WTC11 (cell line): ENCODE measurements at regions not wholly inside any gene's neighbourhood (a gene's known extent, or its start where the extent isn't known, plus 50 kb on each side); places are given as distances from the start of the nearest gene placed in this dataset.

Source experiments
- ATAC-seq: fragments of 200-7000 bp; cut with Tn5 transposase; 2 replicates; pipeline ENCODE4 v1.10.0; 2021; ENCODE audit warnings: mild to moderate bottlenecking, moderate library complexity
- CTCF ChIA-PET: fragments of 300-600 bp; sonication (Branson Sonifier 250); formaldehyde crosslinking; loops from one replicate; lab custom pipeline; 2021; ENCODE audit warnings: antibody characterized with exemption; lab: Charles Lee
- POLR2A ChIA-PET: fragments of 350-600 bp; sonication (Branson Sonifier 250); formaldehyde crosslinking; loops from one replicate; lab custom pipeline; 2021; ENCODE audit warnings: antibody characterized with exemption; lab: Charles Lee
- DNase-seq: peaks from one replicate; pipeline ENCODE4 v3.0.0; 2021; ENCODE audit warnings: low spot score
- H3K27ac Mint-ChIP-seq: 2 replicates; pipeline ENCODE4 v1.8.0; 2021; ENCODE audit warnings: mixed read lengths
- H3K27me3 Mint-ChIP-seq: 2 replicates; pipeline ENCODE4 v1.8.0; 2021; ENCODE audit warnings: low read depth, mild to moderate bottlenecking, moderate library complexity, mixed read lengths
- H3K36me3 Mint-ChIP-seq: 2 replicates; pipeline ENCODE4 v1.8.0; 2021; ENCODE audit warnings: mixed read lengths
- H3K4me1 Mint-ChIP-seq: 2 replicates; pipeline ENCODE4 v1.8.0; 2022; ENCODE audit warnings: mixed read lengths
- H3K4me3 Mint-ChIP-seq: 2 replicates; pipeline ENCODE4 v1.8.0; 2021; ENCODE audit warnings: mild to moderate bottlenecking, moderate library complexity, mixed read lengths
- H3K9me3 Mint-ChIP-seq: 2 replicates; pipeline ENCODE4 v1.8.0; 2021; ENCODE audit warnings: mixed read lengths
- AR ChIP-seq: fragments of 250-450 bp; sonication (Bioruptor Pico); IDR thresholded peaks from 2 replicates; pipeline ENCODE4 v1.9.0; 2021; ENCODE audit warnings: mild to moderate bottlenecking
- CREB1 ChIP-seq: sonication (generic); formaldehyde crosslinking; IDR thresholded peaks from 2 replicates; pipeline ENCODE4 v1.8.0; 2023; ENCODE audit warnings: mild to moderate bottlenecking, missing genetic modification reagents
- CREM ChIP-seq: sonication (generic); formaldehyde crosslinking; IDR thresholded peaks from 2 replicates; pipeline ENCODE4 v1.8.1; 2022; ENCODE audit warnings: mild to moderate bottlenecking, missing genetic modification reagents, moderate library complexity
- FOXP1 ChIP-seq: sonication (generic); formaldehyde crosslinking; IDR thresholded peaks from 2 replicates; pipeline ENCODE4 v1.8.0; 2022; ENCODE audit warnings: missing genetic modification reagents, mild to moderate bottlenecking, moderate library complexity, borderline replicate concordance
- GRHL2 ChIP-seq: fragments of 250-450 bp; sonication (Bioruptor Pico); IDR thresholded peaks from 2 replicates; pipeline ENCODE4 v1.8.0; 2022; ENCODE audit warnings: mild to moderate bottlenecking, moderate library complexity; ENCODE audit not compliant: insufficient replicate concordance, severe bottlenecking
- KAT7 ChIP-seq: sonication (generic); formaldehyde crosslinking; IDR thresholded peaks from 2 replicates; pipeline ENCODE4 v1.8.1; 2023; ENCODE audit warnings: missing genetic modification reagents, mild to moderate bottlenecking, borderline replicate concordance
- OVOL2 ChIP-seq: fragments of 250-450 bp; sonication (Bioruptor Pico); IDR thresholded peaks from 2 replicates; pipeline ENCODE4 v1.9.0; 2021; ENCODE audit warnings: mild to moderate bottlenecking, borderline replicate concordance
- TEAD1 ChIP-seq: sonication (generic); formaldehyde crosslinking; IDR thresholded peaks from 2 replicates; pipeline ENCODE4 v1.8.0; 2022; ENCODE audit warnings: mild to moderate bottlenecking, missing genetic modification reagents
- ZBTB43 ChIP-seq: sonication (generic); formaldehyde crosslinking; IDR thresholded peaks from 2 replicates; pipeline ENCODE4 v1.8.1; 2023; ENCODE audit warnings: mild to moderate bottlenecking, missing genetic modification reagents
- ZNF219 ChIP-seq: sonication (generic); formaldehyde crosslinking; IDR thresholded peaks from 2 replicates; pipeline ENCODE4 v1.8.0; 2023; ENCODE audit warnings: missing genetic modification reagents, mild to moderate bottlenecking, borderline replicate concordance
- TF ChIP-seq, protein P1 (sequence below): sonication (generic); formaldehyde crosslinking; conservative IDR thresholded peaks from 2 replicates; pipeline ENCODE4 v1.8.1; 2023; ENCODE audit warnings: mild to moderate bottlenecking, low read depth, missing genetic modification reagents, moderate library complexity
- TF ChIP-seq, protein P2 (sequence below): sonication (generic); formaldehyde crosslinking; IDR thresholded peaks from 2 replicates; pipeline ENCODE4 v1.8.0; 2023; ENCODE audit warnings: missing genetic modification reagents, mild to moderate bottlenecking, borderline replicate concordance

GRCh38 chr5:110294281-110294680 lies 432.2 kb downstream of the TMEM232 start (continued):
- TF ChIP-seq, protein P1, sequence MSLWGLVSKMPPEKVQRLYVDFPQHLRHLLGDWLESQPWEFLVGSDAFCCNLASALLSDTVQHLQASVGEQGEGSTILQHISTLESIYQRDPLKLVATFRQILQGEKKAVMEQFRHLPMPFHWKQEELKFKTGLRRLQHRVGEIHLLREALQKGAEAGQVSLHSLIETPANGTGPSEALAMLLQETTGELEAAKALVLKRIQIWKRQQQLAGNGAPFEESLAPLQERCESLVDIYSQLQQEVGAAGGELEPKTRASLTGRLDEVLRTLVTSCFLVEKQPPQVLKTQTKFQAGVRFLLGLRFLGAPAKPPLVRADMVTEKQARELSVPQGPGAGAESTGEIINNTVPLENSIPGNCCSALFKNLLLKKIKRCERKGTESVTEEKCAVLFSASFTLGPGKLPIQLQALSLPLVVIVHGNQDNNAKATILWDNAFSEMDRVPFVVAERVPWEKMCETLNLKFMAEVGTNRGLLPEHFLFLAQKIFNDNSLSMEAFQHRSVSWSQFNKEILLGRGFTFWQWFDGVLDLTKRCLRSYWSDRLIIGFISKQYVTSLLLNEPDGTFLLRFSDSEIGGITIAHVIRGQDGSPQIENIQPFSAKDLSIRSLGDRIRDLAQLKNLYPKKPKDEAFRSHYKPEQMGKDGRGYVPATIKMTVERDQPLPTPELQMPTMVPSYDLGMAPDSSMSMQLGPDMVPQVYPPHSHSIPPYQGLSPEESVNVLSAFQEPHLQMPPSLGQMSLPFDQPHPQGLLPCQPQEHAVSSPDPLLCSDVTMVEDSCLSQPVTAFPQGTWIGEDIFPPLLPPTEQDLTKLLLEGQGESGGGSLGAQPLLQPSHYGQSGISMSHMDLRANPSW (CRISPR knock-in tag), result no peak
- TF ChIP-seq AR, result no peak
- TF ChIP-seq TEAD1 (CRISPR knock-in tag), result no peak
- TF ChIP-seq GRHL2, result no peak

- Mint-ChIP-seq H3K4me1 (no peaks in the 10 kb centered on the region), H3K27ac (no peak overlapping the region), H3K36me3 (no peaks in the 10 kb centered on the region), H3K9me3 (peaks cover 8% of the 10 kb centered on the region), H3K27me3 (no peaks in the 10 kb centered on the region), H3K4me3 (no peak overlapping the region)
- DNase-seq (no peak), ATAC-seq (no peak)
- TF ChIP-seq CREM (no peak), FOXP1 (CRISPR knock-in tag) (no peak), ZBTB43 (CRISPR knock-in tag) (no peak), ZNF219 (CRISPR knock-in tag) (no peak), CREB1 (no peak), OVOL2 (no peak)
- TF ChIP-seq, protein P2, sequence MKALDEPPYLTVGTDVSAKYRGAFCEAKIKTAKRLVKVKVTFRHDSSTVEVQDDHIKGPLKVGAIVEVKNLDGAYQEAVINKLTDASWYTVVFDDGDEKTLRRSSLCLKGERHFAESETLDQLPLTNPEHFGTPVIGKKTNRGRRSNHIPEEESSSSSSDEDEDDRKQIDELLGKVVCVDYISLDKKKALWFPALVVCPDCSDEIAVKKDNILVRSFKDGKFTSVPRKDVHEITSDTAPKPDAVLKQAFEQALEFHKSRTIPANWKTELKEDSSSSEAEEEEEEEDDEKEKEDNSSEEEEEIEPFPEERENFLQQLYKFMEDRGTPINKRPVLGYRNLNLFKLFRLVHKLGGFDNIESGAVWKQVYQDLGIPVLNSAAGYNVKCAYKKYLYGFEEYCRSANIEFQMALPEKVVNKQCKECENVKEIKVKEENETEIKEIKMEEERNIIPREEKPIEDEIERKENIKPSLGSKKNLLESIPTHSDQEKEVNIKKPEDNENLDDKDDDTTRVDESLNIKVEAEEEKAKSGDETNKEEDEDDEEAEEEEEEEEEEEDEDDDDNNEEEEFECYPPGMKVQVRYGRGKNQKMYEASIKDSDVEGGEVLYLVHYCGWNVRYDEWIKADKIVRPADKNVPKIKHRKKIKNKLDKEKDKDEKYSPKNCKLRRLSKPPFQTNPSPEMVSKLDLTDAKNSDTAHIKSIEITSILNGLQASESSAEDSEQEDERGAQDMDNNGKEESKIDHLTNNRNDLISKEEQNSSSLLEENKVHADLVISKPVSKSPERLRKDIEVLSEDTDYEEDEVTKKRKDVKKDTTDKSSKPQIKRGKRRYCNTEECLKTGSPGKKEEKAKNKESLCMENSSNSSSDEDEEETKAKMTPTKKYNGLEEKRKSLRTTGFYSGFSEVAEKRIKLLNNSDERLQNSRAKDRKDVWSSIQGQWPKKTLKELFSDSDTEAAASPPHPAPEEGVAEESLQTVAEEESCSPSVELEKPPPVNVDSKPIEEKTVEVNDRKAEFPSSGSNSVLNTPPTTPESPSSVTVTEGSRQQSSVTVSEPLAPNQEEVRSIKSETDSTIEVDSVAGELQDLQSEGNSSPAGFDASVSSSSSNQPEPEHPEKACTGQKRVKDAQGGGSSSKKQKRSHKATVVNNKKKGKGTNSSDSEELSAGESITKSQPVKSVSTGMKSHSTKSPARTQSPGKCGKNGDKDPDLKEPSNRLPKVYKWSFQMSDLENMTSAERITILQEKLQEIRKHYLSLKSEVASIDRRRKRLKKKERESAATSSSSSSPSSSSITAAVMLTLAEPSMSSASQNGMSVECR (CRISPR knock-in tag), result no peak
- ChIA-PET CTCF (no interaction called here), POLR2A (no interaction called here)
Observed at GRCh38 chr5:110297152-110297670, 429.3 kb downstream of the TMEM232 start.

- no peak for TF ChIP-seq KAT7
- TF ChIP-seq, all 79 proteins: peak for 0
- no peak overlapping the region for H3K4me3 Mint-ChIP-seq
- H3K36me3 Mint-ChIP-seq, result no peaks in the 10 kb centered on the region
- H3K27ac Mint-ChIP-seq, result no peak overlapping the region
- ATAC-seq, result no peak
- DNase-seq, result no peak
- ChIA-PET POLR2A (no interaction called here), CTCF (no interaction called here)
- peaks cover 18% of the 10 kb centered on the region for H3K9me3 Mint-ChIP-seq
- no peaks in the 10 kb centered on the region for H3K27me3 Mint-ChIP-seq
- no peaks in the 10 kb centered on the region for H3K4me1 Mint-ChIP-seq
Observed at GRCh38 chr5:110304176-110304575, 422.3 kb downstream of the TMEM232 start.
